HG03469 (cell line): ENCODE measurements at regions not wholly inside any gene's neighbourhood (a gene's known extent, or its start where the extent isn't known, plus 50 kb on each side); places are given as distances from the start of the nearest gene placed in this dataset.
"Not testable (repeated sequence)": the region's sequence is repeated elsewhere in the genome, so short reads cannot be mapped to it uniquely, and the experiment has no call there.

Experiments
- ATAC-seq: cut with Tn5 transposase; IDR thresholded peaks from one replicate; pipeline ENCODE4 v1.9.1; 2021; ENCODE audit warnings: mild to moderate bottlenecking, moderate library complexity, moderate number of reproducible peaks; ENCODE audit not compliant: unreplicated experiment

GRCh38 chr7:88615336-88615735, 144.2 kb upstream of the ZNF804B start:
- ATAC-seq: no peak

GRCh38 chr7:88614736-88615135, 144.8 kb upstream of the ZNF804B start:
- ATAC-seq: no peak

- ATAC-seq: no peak
These were observed 148.6 kb upstream of the ZNF804B start for GRCh38 chr7:88610942-88611341.

GRCh38 chr7:88600695-88601094, 158.8 kb upstream of the ZNF804B start:
- no peak for ATAC-seq

- no peak for ATAC-seq
These were observed 160.0 kb upstream of the ZNF804B start for GRCh38 chr7:88599528-88599927.

- no peak for ATAC-seq
These were observed 161.5 kb upstream of the ZNF804B start for GRCh38 chr7:88597941-88598425.

GRCh38 chr7:88590963-88591362, 168.5 kb upstream of the ZNF804B start:
- ATAC-seq: no peak

- no peak for ATAC-seq
These were observed 169.6 kb upstream of the ZNF804B start for GRCh38 chr7:88589927-88590326.

GRCh38 chr7:88586890-88587289, 172.6 kb upstream of the ZNF804B start:
- no peak for ATAC-seq

GRCh38 chr7:88586219-88586618, 173.3 kb upstream of the ZNF804B start:
- ATAC-seq: no peak

GRCh38 chr7:88576720-88577119, 182.8 kb upstream of the ZNF804B start:
- ATAC-seq: no peak

GRCh38 chr7:88566162-88566729, 193.3 kb upstream of the ZNF804B start:
- no peak for ATAC-seq

- no peak for ATAC-seq
These were observed 194.1 kb upstream of the ZNF804B start for GRCh38 chr7:88565401-88565800.

GRCh38 chr7:88556441-88556840, 203.1 kb upstream of the ZNF804B start:
- not testable (repeated sequence) for ATAC-seq

GRCh38 chr7:88554847-88555246, 204.7 kb upstream of the ZNF804B start:
- not testable (repeated sequence) for ATAC-seq

- no peak for ATAC-seq
These were observed 211.1 kb upstream of the ZNF804B start for GRCh38 chr7:88548399-88548798.

GRCh38 chr7:88546808-88547207, 212.7 kb upstream of the ZNF804B start:
- ATAC-seq: no peak

- ATAC-seq: no peak
These were observed 213.8 kb upstream of the ZNF804B start for GRCh38 chr7:88545663-88546062.

- no peak for ATAC-seq
These were observed 219.5 kb upstream of the ZNF804B start for GRCh38 chr7:88540012-88540411.

GRCh38 chr7:88539518-88539917, 220.0 kb upstream of the ZNF804B start:
- no peak for ATAC-seq

GRCh38 chr7:88523645-88524044, 217.0 kb upstream of the STEAP4 start:
- no peak for ATAC-seq

- ATAC-seq: no peak
These were observed 216.1 kb upstream of the STEAP4 start for GRCh38 chr7:88522771-88523293.

- ATAC-seq: no peak
These were observed 209.7 kb upstream of the STEAP4 start for GRCh38 chr7:88516429-88516828.
